GM19193 (cell line): ENCODE measurements at regions not wholly inside any gene's neighbourhood (a gene's known extent, or its start where the extent isn't known, plus 50 kb on each side); places are given as distances from the start of the nearest gene placed in this dataset.

Source experiments
- POLR2A ChIP-seq: IDR thresholded peaks from 4 replicates; pipeline ENCODE4 v1.6.1; 2011; ENCODE audit not compliant: insufficient read depth, insufficient read length; ENCODE audit errors: extremely low read depth

DNA sequence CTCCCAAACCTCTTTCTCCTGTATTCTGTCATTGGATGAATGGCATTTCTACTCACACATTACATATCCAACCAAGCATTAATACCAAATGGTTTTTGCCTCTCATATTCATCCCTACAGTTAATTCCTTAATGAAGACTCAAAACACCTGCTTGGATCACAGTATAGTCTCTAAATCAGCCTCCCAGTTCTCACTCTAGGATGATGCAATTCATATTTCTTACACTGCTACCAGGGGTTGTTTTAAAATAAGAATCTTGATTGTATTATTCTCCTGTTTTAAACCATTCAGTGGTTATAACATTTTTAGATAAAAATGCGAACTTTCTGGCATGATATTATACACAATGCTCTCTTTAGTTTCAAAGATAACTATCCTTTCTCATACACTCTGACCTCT is 281.4 kb upstream of the ZEB2 start:
- TF ChIP-seq POLR2A: no peak

DNA sequence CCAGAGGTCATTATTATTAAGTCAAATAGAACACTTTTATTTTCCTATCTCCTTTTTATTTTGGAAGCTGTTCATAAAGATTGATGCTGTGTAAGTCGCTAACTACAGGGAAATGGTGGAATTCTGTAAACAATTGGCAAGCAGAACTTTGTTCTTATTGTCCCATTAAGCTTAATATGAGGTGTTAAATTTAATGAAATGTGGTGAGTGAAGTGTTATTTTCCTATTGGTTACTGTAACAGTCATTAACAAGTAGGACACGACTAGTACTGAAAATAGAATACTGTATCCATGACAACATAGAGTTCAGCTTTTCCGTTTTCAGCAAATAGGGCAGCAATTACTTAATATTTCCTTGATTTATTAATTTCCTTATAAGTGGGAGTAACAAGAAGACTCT is 279.1 kb upstream of the ZEB2 start:
- no peak for TF ChIP-seq POLR2A

GRCh38 chr2:144798034-144798433 is 278.1 kb upstream of the ZEB2 start:
- no peak for TF ChIP-seq POLR2A

- TF ChIP-seq POLR2A: no peak
Measured at GRCh38 chr2:144796936-144797335, 277.0 kb upstream of the ZEB2 start.

- TF ChIP-seq POLR2A: no peak
Measured at GRCh38 chr2:144796164-144796563, 276.2 kb upstream of the ZEB2 start.

- TF ChIP-seq POLR2A: no peak
Measured at GRCh38 chr2:144785253-144785652, 265.3 kb upstream of the ZEB2 start.

DNA sequence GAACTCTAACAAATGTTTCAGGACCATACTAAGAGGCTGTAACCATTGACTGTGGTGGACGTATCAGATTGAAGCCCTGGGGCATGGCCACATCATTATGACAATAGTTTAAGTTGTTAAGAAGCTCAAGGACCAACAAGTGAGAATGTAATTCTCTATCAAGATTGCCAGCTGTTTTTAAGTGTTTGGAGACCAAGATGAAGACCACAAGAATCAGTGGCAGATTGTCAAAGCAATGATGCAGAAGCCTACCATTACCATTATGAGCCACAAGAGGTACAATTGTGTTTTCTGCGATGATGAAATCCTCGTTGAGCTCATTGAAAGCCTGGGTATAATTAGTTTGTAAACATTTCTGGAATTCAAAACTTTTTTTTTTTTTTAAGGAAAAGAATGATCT is 261.1 kb upstream of the ZEB2 start:
- TF ChIP-seq POLR2A: no peak

DNA sequence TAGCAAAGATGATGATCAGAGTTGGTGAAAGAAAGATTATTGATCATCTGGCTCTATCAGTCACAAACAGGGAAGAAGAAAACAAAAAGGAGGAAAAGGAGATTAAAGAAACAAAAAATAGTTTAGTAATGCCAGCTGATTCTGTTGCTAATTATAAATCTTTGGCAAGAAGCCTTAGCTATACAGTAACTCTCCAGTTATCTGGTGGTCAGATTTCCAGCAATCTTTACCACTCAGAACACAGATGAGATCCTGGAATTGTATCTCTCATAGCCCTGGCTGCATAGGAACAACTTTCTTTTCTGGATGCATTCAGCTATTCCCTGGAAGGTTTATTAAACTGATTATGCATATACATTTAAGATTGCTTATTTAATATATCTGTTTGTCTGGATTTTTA is 256.8 kb upstream of the ZEB2 start:
- TF ChIP-seq POLR2A: no peak

- no peak for TF ChIP-seq POLR2A
Measured at GRCh38 chr2:144774809-144775208, 254.9 kb upstream of the ZEB2 start.

DNA sequence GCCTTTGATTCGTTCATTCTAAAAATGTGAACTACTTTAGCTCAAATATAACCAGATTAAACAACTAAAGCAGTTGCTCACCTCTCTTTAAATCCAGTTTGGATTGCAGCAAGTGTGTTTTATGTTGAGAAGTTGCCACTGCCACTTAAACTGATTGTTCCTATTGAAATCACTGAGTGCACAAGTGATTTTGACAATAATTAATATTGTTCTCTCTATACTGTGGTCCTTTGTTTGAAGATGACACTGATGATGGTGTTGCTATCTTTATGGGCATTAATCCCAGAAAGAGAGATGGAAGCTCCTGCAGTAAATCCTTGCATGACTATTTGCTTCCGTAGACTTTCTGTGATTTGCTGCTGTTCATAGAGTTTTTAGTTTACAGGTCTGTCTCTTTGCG is 251.4 kb upstream of the ZEB2 start:
- TF ChIP-seq POLR2A: no peak

GRCh38 chr2:144770616-144771230 is 250.8 kb upstream of the ZEB2 start:
- no peak for TF ChIP-seq POLR2A

- TF ChIP-seq POLR2A: no peak
Measured at GRCh38 chr2:144759746-144760145, 239.8 kb upstream of the ZEB2 start.

DNA sequence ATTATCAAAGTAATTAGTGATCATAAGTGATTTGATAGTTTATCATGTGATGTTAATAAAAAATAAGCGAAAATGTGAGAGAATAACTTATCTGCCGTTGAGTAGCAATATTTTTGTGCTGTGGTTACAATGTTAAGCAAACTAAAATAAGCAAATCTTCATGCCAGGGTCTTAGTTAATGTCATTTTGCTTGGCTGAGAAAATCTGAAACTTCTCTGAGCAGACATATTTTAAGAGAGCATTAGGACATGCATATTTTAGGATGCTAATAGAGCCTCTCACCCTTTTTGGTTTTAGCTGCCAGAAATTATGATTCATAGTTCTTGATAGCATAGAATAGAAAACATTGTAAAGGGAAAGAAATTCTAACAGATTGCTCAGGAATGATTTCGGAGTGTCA is 233.5 kb upstream of the ZEB2 start:
- TF ChIP-seq POLR2A: no peak

DNA sequence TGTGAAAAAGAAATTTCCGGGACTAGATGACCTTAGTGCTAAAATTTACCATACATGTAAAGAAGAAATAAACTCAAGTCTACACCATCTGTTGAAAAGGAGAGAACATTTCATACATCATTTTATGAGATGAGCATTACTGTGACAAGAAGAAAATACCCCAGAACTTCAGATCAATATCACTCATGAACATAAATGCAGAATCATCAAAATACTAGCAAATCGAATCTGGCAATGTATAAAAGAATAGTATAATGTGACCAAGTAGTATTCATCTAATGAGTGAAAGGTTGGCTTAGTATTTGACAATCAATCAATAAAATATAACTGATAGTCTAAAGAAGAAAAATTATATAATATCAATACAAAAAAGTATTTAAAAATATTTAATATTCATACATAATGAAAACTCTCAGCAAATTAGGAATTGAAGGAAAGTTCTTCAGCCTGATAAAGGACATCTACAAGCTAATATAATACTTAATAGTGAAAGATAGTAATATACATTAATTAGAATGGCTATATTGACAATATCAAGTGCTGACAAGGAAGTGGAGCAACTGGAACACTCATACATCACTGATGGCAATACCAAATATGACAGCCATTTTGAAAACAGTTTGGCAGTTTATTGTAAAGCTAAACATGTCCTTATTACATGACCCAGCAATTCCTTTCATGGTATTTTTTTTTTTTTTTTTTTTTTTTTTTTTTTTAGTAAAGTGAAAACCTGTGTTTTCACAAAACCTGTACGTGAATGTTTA is 231.4 kb upstream of the ZEB2 start:
- no peak for TF ChIP-seq POLR2A

DNA sequence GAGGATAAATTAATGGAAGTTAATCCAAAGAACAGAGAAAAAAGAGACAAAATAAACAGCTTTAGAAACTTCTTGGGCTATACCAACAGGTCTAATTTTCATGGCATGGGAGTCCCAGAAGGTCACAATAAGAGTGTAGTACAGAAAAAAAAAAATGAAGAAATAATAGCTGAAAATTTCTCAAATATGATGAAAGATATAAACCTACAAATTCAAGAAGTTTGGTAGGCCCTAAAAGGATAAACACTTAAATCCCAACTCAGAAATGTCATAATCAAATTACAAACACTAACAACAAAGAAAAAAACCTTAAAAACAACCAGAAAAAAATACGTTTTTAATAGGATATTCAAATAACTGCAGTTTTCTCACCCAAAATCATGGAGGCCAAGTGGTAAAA is 229.3 kb upstream of the ZEB2 start:
- no peak for TF ChIP-seq POLR2A

- no peak for TF ChIP-seq POLR2A
Measured at GRCh38 chr2:144748443-144748842, 228.5 kb upstream of the ZEB2 start.
